MCF 10A (cell line): ENCODE measurements at regions not wholly inside any gene's neighbourhood (a gene's known extent, or its start where the extent isn't known, plus 50 kb on each side); places are given as distances from the start of the nearest gene placed in this dataset.
A peak's percentile ranks its signal among the peaks of the same experiment; 100 is the strongest.

Experiments
- BruUV-seq: library from RNA; stranded (reverse); fragments of 400-500 nt; replicated peaks from 2 replicates; lab custom pipeline; 2021; lab: Mats Ljungman, UMichigan
- CTCF ChIA-PET: fragments of 300-600 bp; sonication (Branson Sonifier 250); formaldehyde crosslinking; extraction: SDS; loops from one replicate; lab custom pipeline; 2021; ENCODE audit warnings: antibody characterized with exemption, inconsistent platforms; lab: Yijun Ruan, JAX
- POLR2A ChIA-PET: fragments of 300-600, 350-650 bp; sonication (Branson Sonifier 250); formaldehyde crosslinking; extraction: SDS; loops from one replicate; lab custom pipeline; 2020; ENCODE audit warnings: antibody characterized with exemption, inconsistent platforms; lab: Yijun Ruan, JAX
- DNase-seq: peaks from one replicate; pipeline ENCODE4 v3.0.0-alpha.2; 2018; ENCODE audit not compliant: unreplicated experiment
- H3K27ac Mint-ChIP-seq: one replicate; pipeline ENCODE4 v1.8.0; 2022; ENCODE audit warnings: mild to moderate bottlenecking, low read depth, mixed read lengths; ENCODE audit not compliant: unreplicated experiment
- H3K27me3 Mint-ChIP-seq: one replicate; pipeline ENCODE4 v1.8.0; 2022; ENCODE audit warnings: mixed read lengths; ENCODE audit not compliant: insufficient read depth, unreplicated experiment
- H3K36me3 Mint-ChIP-seq: one replicate; pipeline ENCODE4 v1.8.0; 2022; ENCODE audit warnings: mild to moderate bottlenecking, moderate library complexity, mixed read lengths; ENCODE audit not compliant: insufficient read depth, unreplicated experiment
- H3K4me1 Mint-ChIP-seq: one replicate; pipeline ENCODE4 v1.8.0; 2022; ENCODE audit warnings: mixed read lengths; ENCODE audit not compliant: insufficient read depth, unreplicated experiment
- H3K4me3 Mint-ChIP-seq: one replicate; pipeline ENCODE4 v1.8.0; 2022; ENCODE audit warnings: mild to moderate bottlenecking, moderate library complexity, mixed read lengths; ENCODE audit not compliant: unreplicated experiment
- H3K9me3 Mint-ChIP-seq: one replicate; pipeline ENCODE4 v1.8.0; 2022; ENCODE audit warnings: mixed read lengths; ENCODE audit not compliant: unreplicated experiment
- intact Hi-C: fragments of 100-400 bp; cut with micrococcal nuclease; formaldehyde crosslinking; loops from 2 replicates; pipeline ENCODE4 v1.14.1; 2022
- TF ChIP-seq, protein P1 (sequence below): fragments of 200-600 bp; IDR thresholded peaks from one replicate; pipeline ENCODE4 v1.8.0; 2022; ENCODE audit warnings: antibody characterized with exemption, mild to moderate bottlenecking; ENCODE audit not compliant: unreplicated experiment

DNA sequence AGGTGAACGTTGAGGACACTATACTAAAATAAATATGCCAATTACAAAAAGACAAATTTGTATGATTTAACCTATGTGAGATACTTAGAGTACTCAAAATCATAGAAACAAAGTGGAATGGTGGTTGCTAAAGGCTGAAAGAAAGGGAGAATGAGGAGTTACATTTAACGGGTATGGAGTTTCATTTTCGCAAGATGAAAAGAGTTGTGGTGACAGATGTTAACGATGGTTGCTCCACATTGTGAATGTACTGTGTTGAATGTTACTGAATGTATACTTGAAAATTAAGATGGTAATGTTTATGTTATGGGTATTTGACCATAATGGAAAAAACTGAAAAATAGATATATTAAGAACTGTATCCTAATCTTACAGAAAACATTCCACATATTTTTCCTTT is 51.3 kb upstream of the MOCS2 start:
- ChIA-PET POLR2A (no interaction called here), CTCF (no interaction called here)
- TF ChIP-seq, protein P1, sequence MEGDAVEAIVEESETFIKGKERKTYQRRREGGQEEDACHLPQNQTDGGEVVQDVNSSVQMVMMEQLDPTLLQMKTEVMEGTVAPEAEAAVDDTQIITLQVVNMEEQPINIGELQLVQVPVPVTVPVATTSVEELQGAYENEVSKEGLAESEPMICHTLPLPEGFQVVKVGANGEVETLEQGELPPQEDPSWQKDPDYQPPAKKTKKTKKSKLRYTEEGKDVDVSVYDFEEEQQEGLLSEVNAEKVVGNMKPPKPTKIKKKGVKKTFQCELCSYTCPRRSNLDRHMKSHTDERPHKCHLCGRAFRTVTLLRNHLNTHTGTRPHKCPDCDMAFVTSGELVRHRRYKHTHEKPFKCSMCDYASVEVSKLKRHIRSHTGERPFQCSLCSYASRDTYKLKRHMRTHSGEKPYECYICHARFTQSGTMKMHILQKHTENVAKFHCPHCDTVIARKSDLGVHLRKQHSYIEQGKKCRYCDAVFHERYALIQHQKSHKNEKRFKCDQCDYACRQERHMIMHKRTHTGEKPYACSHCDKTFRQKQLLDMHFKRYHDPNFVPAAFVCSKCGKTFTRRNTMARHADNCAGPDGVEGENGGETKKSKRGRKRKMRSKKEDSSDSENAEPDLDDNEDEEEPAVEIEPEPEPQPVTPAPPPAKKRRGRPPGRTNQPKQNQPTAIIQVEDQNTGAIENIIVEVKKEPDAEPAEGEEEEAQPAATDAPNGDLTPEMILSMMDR: no peak
- Mint-ChIP-seq H3K36me3 (no peaks in the 10 kb centered on the region), H3K27me3 (no peaks in the 10 kb centered on the region), H3K4me3 (no peak overlapping the region), H3K9me3 (no peaks in the 10 kb centered on the region), H3K4me1 (no peaks in the 10 kb centered on the region), H3K27ac (no peak overlapping the region)
- no TSS peak for BruUV-seq
- intact Hi-C loops: no loop called here
- no peak for DNase-seq

DNA sequence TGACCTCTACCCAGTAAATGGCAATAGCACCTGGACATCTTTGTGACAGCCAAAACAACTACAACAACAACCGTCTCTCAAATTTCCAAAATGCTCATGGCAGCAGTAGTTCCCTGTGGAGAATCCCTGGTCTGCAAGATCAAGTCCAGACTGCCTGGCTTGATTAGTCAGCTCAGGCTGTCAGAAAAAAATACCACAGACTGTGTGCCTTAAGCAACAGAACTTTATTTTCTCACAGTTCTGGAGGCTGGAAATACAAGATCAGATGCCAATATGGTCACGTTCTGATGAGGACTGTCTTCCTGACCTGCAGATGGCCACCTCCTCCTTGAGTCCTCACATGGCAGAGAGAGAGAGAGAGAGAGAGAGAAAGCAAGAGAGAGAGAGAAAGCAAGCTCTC is 52.3 kb upstream of the MOCS2 start:
- no peak overlapping the region for H3K4me3 Mint-ChIP-seq
- H3K36me3 Mint-ChIP-seq: no peaks in the 10 kb centered on the region
- POLR2A ChIA-PET: no interaction called here
- TF ChIP-seq, protein P1: no peak
- H3K27me3 Mint-ChIP-seq: no peaks in the 10 kb centered on the region
- BruUV-seq: no TSS peak
- H3K9me3 Mint-ChIP-seq: no peaks in the 10 kb centered on the region
- intact Hi-C loops: no loop called here
- no peaks in the 10 kb centered on the region for H3K4me1 Mint-ChIP-seq
- peak; percentile 1 for DNase-seq
- CTCF ChIA-PET: interaction anchor here (1.5 kb wide), 1 partner anchor 9 kb away, joined by 6 read pairs; no protein-coding TSS in a partner anchor
- no peak overlapping the region for H3K27ac Mint-ChIP-seq

DNA sequence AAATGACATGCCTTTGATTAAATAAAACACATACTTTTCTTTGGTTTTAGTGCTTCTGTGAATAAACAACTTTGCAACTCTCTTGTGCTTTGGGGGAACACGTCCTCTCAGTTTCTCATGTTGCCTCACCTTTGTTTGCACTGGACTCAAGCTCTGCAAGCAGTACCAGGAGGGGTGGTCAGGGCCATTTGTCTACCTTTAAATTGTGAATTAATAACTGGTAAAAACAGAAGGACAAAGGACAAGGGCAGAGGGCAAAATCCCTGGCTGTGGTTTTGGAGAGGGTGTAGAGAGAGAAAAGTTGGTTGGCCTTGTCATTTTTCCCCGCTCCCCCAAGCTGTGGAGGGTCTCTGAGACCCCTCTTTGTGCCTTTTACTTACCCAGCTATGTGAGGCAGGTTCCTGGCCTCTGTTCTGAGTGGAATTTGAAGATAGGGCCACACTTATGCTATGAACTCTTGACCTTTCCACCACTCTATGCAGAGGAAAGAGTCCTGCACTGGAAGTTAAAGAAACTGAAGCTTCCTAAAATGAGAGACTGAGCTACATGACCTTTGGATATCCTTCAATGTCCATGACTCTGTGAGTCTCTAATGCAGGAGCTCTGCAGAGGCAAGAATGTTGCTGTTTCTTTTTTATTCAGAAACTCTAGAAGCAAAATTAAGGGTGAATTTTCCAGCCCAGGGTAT is 55.1 kb upstream of the MOCS2 start:
- ChIA-PET CTCF (interaction anchor here (0.6 to 1.7 kb wide), 7 partner anchors 11 to 1723 kb away, joined by 3 to 5 read pairs (median 3); no protein-coding TSS in a partner anchor), POLR2A (no interaction called here)
- TF ChIP-seq, protein P1: no peak
- no TSS peak for BruUV-seq
- H3K9me3 Mint-ChIP-seq: no peaks in the 10 kb centered on the region
- peaks cover 5% of the 10 kb centered on the region for H3K4me1 Mint-ChIP-seq
- no peak overlapping the region for H3K4me3 Mint-ChIP-seq
- no peaks in the 10 kb centered on the region for H3K27me3 Mint-ChIP-seq
- intact Hi-C loops: no loop called here
- no peak overlapping the region for H3K27ac Mint-ChIP-seq
- no peak for DNase-seq
- H3K36me3 Mint-ChIP-seq: no peaks in the 10 kb centered on the region

DNA sequence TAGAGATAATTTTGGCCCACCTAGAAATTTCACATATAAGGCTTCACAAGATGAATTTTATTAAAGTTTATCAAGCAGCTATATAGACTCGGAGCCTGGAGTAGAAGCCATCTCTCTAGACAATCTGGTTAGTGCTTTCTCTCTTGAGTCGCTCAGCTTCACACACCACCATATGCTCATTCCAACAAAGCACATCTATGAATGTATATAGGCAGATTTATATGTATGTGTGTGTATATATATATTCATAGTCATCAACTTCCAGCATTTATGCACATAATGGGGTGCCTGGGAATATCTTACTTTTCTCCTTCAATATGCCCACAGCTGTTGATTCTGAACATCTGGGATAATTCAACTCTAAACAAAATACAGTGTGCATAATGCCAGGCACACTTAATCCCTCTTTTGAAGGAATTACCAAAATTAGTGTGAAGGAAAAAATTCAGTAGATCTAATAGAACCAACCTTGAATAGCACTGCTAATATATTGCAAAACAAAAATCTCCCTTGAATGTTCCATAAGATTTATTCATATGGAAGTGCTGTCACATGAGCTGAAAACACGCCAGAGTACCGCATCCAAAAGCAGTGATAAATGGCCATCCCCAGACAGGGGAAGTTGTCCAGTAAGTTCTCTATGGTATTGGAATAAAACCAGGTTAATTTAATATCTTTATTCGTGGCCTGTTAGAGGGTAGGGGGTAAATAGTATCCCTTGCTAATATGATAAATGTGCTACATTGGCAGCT is 56.0 kb upstream of the MOCS2 start:
- TF ChIP-seq, protein P1: no peak
- H3K4me3 Mint-ChIP-seq: no peak overlapping the region
- H3K9me3 Mint-ChIP-seq: no peaks in the 10 kb centered on the region
- no peaks in the 10 kb centered on the region for H3K36me3 Mint-ChIP-seq
- no peak for DNase-seq
- H3K4me1 Mint-ChIP-seq: peaks cover 5% of the 10 kb centered on the region
- H3K27me3 Mint-ChIP-seq: no peaks in the 10 kb centered on the region
- ChIA-PET POLR2A (no interaction called here), CTCF (interaction anchor here (0.6 to 1.7 kb wide), 8 partner anchors 12 to 1078 kb away, joined by 3 to 5 read pairs (median 4); no protein-coding TSS in a partner anchor)
- no peak overlapping the region for H3K27ac Mint-ChIP-seq
- no TSS peak for BruUV-seq
- intact Hi-C loops: no loop called here
